ENCODE measurements at regions not wholly inside any gene's neighbourhood (a gene's known extent, or its start where the extent isn't known, plus 50 kb on each side); places are given as distances from the start of the nearest gene placed in this dataset.

GRCh38 chr4:149279331-149279730 is 536.3 kb downstream of the IQCM start:
- no peaks in the 10 kb centered on the region for H3K9me3 ChIP-seq (ENCODE audit: control insufficient read depth, low read depth, low read length)
- no peaks in the 10 kb centered on the region for H3K4me1 ChIP-seq (ENCODE audit: control insufficient read depth, extremely low read depth, insufficient read depth, low read length)
- TF ChIP-seq CTCF (optimal IDR thresholded peaks at IDR 0.05 in 1 of 3, IDR thresholded peaks at IDR 0.05 in 1 of 3, conservative IDR thresholded peaks at IDR 0.05 in 1 of 3; ENCODE audit: extremely low read depth in 1 of 3, insufficient read depth in 2 of 3, low read length in 3 of 3), result no peak
- TF ChIP-seq EZH2 (IDR thresholded peaks at IDR 0.05; ENCODE audit: low read length), result no peak
- FAIRE-seq (no peak), DNase-seq (ENCODE audit: low read depth, low spot score) (no peak)
- no peak overlapping the region for H3K9ac ChIP-seq (ENCODE audit: control insufficient read depth, extremely low read depth, insufficient read depth, low read length)
- dilution Hi-C loops (cut with MboI; ENCODE audit: extremely low pct_ligation_motif_present, low sequenced_read_pairs), result no loop called here
- H3K27me3 ChIP-seq (ENCODE audit: control insufficient read depth, extremely low read depth, insufficient read depth, low read length), result no peaks in the 10 kb centered on the region
- no peaks in the 10 kb centered on the region for H3K9me1 ChIP-seq (ENCODE audit: control insufficient read depth, extremely low read depth, insufficient read depth, low read length)
- H3K36me3 ChIP-seq (ENCODE audit: control insufficient read depth in 2 of 2, extremely low read depth in 1 of 2, insufficient read depth in 2 of 2, low read length in 2 of 2), result no peaks in the 10 kb centered on the region
- no peak overlapping the region for H2AFZ ChIP-seq (ENCODE audit: control insufficient read depth, low read length)
- no peaks in the 10 kb centered on the region for H3K79me2 ChIP-seq (ENCODE audit: control insufficient read depth, insufficient read depth, low read length)
- no peak overlapping the region for H3K27ac ChIP-seq (ENCODE audit: control insufficient read depth, insufficient read depth, low read length)
- no peak overlapping the region for H3K4me3 ChIP-seq (ENCODE audit: control insufficient read depth in 2 of 3, extremely low read depth in 1 of 3, insufficient read depth in 2 of 3, low read depth in 1 of 3, low read length in 3 of 3)
- no peak overlapping the region for H3K4me2 ChIP-seq (ENCODE audit: control insufficient read depth, extremely low read depth, insufficient read depth, low read depth, low read length)
- no peaks in the 10 kb centered on the region for H4K20me1 ChIP-seq (ENCODE audit: control insufficient read depth, extremely low read depth, insufficient read depth, low read length)

- dilution Hi-C loops (cut with MboI; ENCODE audit: extremely low pct_ligation_motif_present, low sequenced_read_pairs), result no loop called here
- no peaks in the 10 kb centered on the region for H3K4me1 ChIP-seq (ENCODE audit: control insufficient read depth, extremely low read depth, insufficient read depth, low read length)
- no peak overlapping the region for H3K9ac ChIP-seq (ENCODE audit: control insufficient read depth, extremely low read depth, insufficient read depth, low read length)
- no peaks in the 10 kb centered on the region for H3K9me3 ChIP-seq (ENCODE audit: control insufficient read depth, low read depth, low read length)
- no peak overlapping the region for H2AFZ ChIP-seq (ENCODE audit: control insufficient read depth, low read length)
- H3K27ac ChIP-seq (ENCODE audit: control insufficient read depth, insufficient read depth, low read length), result no peak overlapping the region
- H3K9me1 ChIP-seq (ENCODE audit: control insufficient read depth, extremely low read depth, insufficient read depth, low read length), result no peaks in the 10 kb centered on the region
- H3K79me2 ChIP-seq (ENCODE audit: control insufficient read depth, insufficient read depth, low read length), result no peaks in the 10 kb centered on the region
- no peaks in the 10 kb centered on the region for H3K27me3 ChIP-seq (ENCODE audit: control insufficient read depth, extremely low read depth, insufficient read depth, low read length)
- H4K20me1 ChIP-seq (ENCODE audit: control insufficient read depth, extremely low read depth, insufficient read depth, low read length), result no peaks in the 10 kb centered on the region
- no peak overlapping the region for H3K4me3 ChIP-seq (ENCODE audit: control insufficient read depth in 2 of 3, extremely low read depth in 1 of 3, insufficient read depth in 2 of 3, low read depth in 1 of 3, low read length in 3 of 3)
- no peaks in the 10 kb centered on the region for H3K36me3 ChIP-seq (ENCODE audit: control insufficient read depth in 2 of 2, extremely low read depth in 1 of 2, insufficient read depth in 2 of 2, low read length in 2 of 2)
- TF ChIP-seq EZH2 (IDR thresholded peaks at IDR 0.05; ENCODE audit: low read length), result no peak
- no peak for TF ChIP-seq CTCF (optimal IDR thresholded peaks at IDR 0.05 in 1 of 3, IDR thresholded peaks at IDR 0.05 in 1 of 3, conservative IDR thresholded peaks at IDR 0.05 in 1 of 3; ENCODE audit: extremely low read depth in 1 of 3, insufficient read depth in 2 of 3, low read length in 3 of 3)
- no peak overlapping the region for H3K4me2 ChIP-seq (ENCODE audit: control insufficient read depth, extremely low read depth, insufficient read depth, low read depth, low read length)
- DNase-seq (ENCODE audit: low read depth, low spot score) (no peak), FAIRE-seq (no peak)
Measured at GRCh38 chr4:149277705-149278104, 537.9 kb downstream of the IQCM start.
